Duodenal mucosa (tissue), 2 donors: ENCODE measurements at regions not wholly inside any gene's neighbourhood (a gene's known extent, or its start where the extent isn't known, plus 50 kb on each side); places are given as distances from the start of the nearest gene placed in this dataset.

ENCODE experiments used
- H3K27ac ChIP-seq: one replicate; pipeline ENCODE4 v1.7.0; 2013; ENCODE audit warnings: low read depth, low read length
- H3K27me3 ChIP-seq, 2 donors: one replicate each; pipeline ENCODE4 v1.7.0; 2013; ENCODE audit warnings: low read length in 2 of 2, control low read depth in 1 of 2; ENCODE audit not compliant: insufficient read depth in 2 of 2, control insufficient read depth in 1 of 2
- H3K36me3 ChIP-seq, 2 donors: one replicate each; pipeline ENCODE4 v1.7.0; 2013; ENCODE audit warnings: low read length in 2 of 2, control low read depth in 1 of 2; ENCODE audit not compliant: insufficient read depth in 2 of 2, control insufficient read depth in 1 of 2
- H3K4me1 ChIP-seq, 2 donors: one replicate each; pipeline ENCODE4 v1.7.0; 2013; ENCODE audit warnings: low read length in 2 of 2, control low read depth in 1 of 2; ENCODE audit not compliant: insufficient read depth in 2 of 2, control insufficient read depth in 1 of 2
- H3K4me3 ChIP-seq, 2 donors: one replicate each; pipeline ENCODE4 v1.7.0; 2013; ENCODE audit warnings: low read length in 2 of 2, low read depth in 1 of 2
- H3K9ac ChIP-seq, 2 donors: one replicate each; pipeline ENCODE4 v1.7.0; 2013; ENCODE audit warnings: low read length in 2 of 2, low read depth in 1 of 2
- H3K9me3 ChIP-seq, 2 donors: one replicate each; pipeline ENCODE4 v1.7.0; 2013; ENCODE audit warnings: low read length in 2 of 2, control low read depth in 1 of 2; ENCODE audit not compliant: control insufficient read depth in 1 of 2

GRCh38 chr12:60148831-60149230 lies 553.0 kb downstream of the SLC16A7 start:
- Histone ChIP-seq H3K9me3 (no peaks in the 10 kb centered on the region), H3K9ac (no peak overlapping the region), H3K4me1 (no peaks in the 10 kb centered on the region), H3K27ac (no peak overlapping the region), H3K27me3 (no peaks in the 10 kb centered on the region), H3K4me3 (no peak overlapping the region), H3K36me3 (no peaks in the 10 kb centered on the region)

GRCh38 chr12:60152756-60153155 lies 556.9 kb downstream of the SLC16A7 start:
- H3K4me1 ChIP-seq = no peaks in the 10 kb centered on the region
- no peak overlapping the region for H3K4me3 ChIP-seq
- no peak overlapping the region for H3K9ac ChIP-seq
- H3K36me3 ChIP-seq = no peaks in the 10 kb centered on the region
- no peaks in the 10 kb centered on the region for H3K27me3 ChIP-seq
- H3K9me3 ChIP-seq = no peaks in the 10 kb centered on the region
- no peak overlapping the region for H3K27ac ChIP-seq

- no peaks in the 10 kb centered on the region for H3K4me1 ChIP-seq
- H3K9me3 ChIP-seq = no peaks in the 10 kb centered on the region
- H3K9ac ChIP-seq = no peak overlapping the region
- no peaks in the 10 kb centered on the region for H3K36me3 ChIP-seq
- H3K27ac ChIP-seq = no peak overlapping the region
- H3K4me3 ChIP-seq = no peak overlapping the region
- H3K27me3 ChIP-seq = no peaks in the 10 kb centered on the region
Measured at GRCh38 chr12:60159761-60160160, 563.9 kb downstream of the SLC16A7 start.

- H3K9ac ChIP-seq = no peak overlapping the region
- no peaks in the 10 kb centered on the region for H3K27me3 ChIP-seq
- no peak overlapping the region for H3K4me3 ChIP-seq
- no peaks in the 10 kb centered on the region for H3K4me1 ChIP-seq
- H3K36me3 ChIP-seq = no peaks in the 10 kb centered on the region
- H3K9me3 ChIP-seq = no peaks in the 10 kb centered on the region
- H3K27ac ChIP-seq = no peak overlapping the region
Measured at GRCh38 chr12:60162988-60163720, 567.3 kb downstream of the SLC16A7 start.

GRCh38 chr12:60165781-60166180 lies 570.0 kb downstream of the SLC16A7 start:
- Histone ChIP-seq H3K27ac (no peak overlapping the region), H3K36me3 (no peaks in the 10 kb centered on the region), H3K9me3 (no peaks in the 10 kb centered on the region), H3K27me3 (no peaks in the 10 kb centered on the region), H3K4me1 (no peaks in the 10 kb centered on the region), H3K4me3 (no peak overlapping the region), H3K9ac (no peak overlapping the region)

GRCh38 chr12:60168441-60168840 lies 572.6 kb downstream of the SLC16A7 start:
- H3K4me3 ChIP-seq = no peak overlapping the region
- H3K9me3 ChIP-seq = no peaks in the 10 kb centered on the region
- no peaks in the 10 kb centered on the region for H3K27me3 ChIP-seq
- H3K27ac ChIP-seq = no peak overlapping the region
- H3K36me3 ChIP-seq = no peaks in the 10 kb centered on the region
- no peak overlapping the region for H3K9ac ChIP-seq
- H3K4me1 ChIP-seq = no peaks in the 10 kb centered on the region

- no peaks in the 10 kb centered on the region for H3K27me3 ChIP-seq
Measured at GRCh38 chr12:60169904-60170303, 574.1 kb downstream of the SLC16A7 start.

GRCh38 chr12:60172266-60173211 lies 576.7 kb downstream of the SLC16A7 start:
- Histone ChIP-seq H3K9me3 (no peaks in the 10 kb centered on the region), H3K9ac (no peak overlapping the region), H3K27me3 (no peaks in the 10 kb centered on the region), H3K4me1 (no peaks in the 10 kb centered on the region), H3K36me3 (no peaks in the 10 kb centered on the region), H3K4me3 (no peak overlapping the region), H3K27ac (no peak overlapping the region)

More at GRCh38 chr12:60169904-60170303, 574.1 kb downstream of the SLC16A7 start:
- no peak overlapping the region for H3K4me3 ChIP-seq
- no peaks in the 10 kb centered on the region for H3K9me3 ChIP-seq
- no peak overlapping the region for H3K9ac ChIP-seq
- H3K4me1 ChIP-seq = no peaks in the 10 kb centered on the region
- no peaks in the 10 kb centered on the region for H3K36me3 ChIP-seq
- no peak overlapping the region for H3K27ac ChIP-seq

GRCh38 chr12:60173224-60174170 lies 577.7 kb downstream of the SLC16A7 start:
- Histone ChIP-seq H3K4me1 (no peaks in the 10 kb centered on the region), H3K9ac (no peak overlapping the region), H3K4me3 (no peak overlapping the region), H3K9me3 (no peaks in the 10 kb centered on the region), H3K27me3 (no peaks in the 10 kb centered on the region), H3K36me3 (no peaks in the 10 kb centered on the region), H3K27ac (no peak overlapping the region)
